Right ventricle myocardium superior (tissue), 1 donor: ENCODE measurements at regions not wholly inside any gene's neighbourhood (a gene's known extent, or its start where the extent isn't known, plus 50 kb on each side); places are given as distances from the start of the nearest gene placed in this dataset.
"Not testable (repeated sequence)": the region's sequence is repeated elsewhere in the genome, so short reads cannot be mapped to it uniquely, and the experiment has no call there.

Experiments used
- ATAC-seq: fragments of 200-7000 bp; cut with Tn5 transposase; one replicate; pipeline ENCODE4 v1.9.1; 2020; ENCODE audit warnings: mild to moderate bottlenecking; ENCODE audit not compliant: poor library complexity
- DNase-seq: peaks from one replicate; pipeline ENCODE4 v3.0.0-alpha.2; 2020
- intact Hi-C: fragments of 100-400 bp; cut with DNase I; formaldehyde crosslinking; loops from one replicate; pipeline ENCODE4 v1.11.2; 2022
- donor health status: DM: no; HTN: yes; CAD: no; lungs with severe emphysema.

- intact Hi-C loops, result no loop called here
- DNase-seq, result no peak
- ATAC-seq, result no peak
These were observed 114.4 kb upstream of the IQSEC1 start for GRCh38 chr3:13187593-13187992.

- DNase-seq (no peak), ATAC-seq (no peak)
- intact Hi-C loops, result no loop called here
These were observed 113.2 kb upstream of the IQSEC1 start for GRCh38 chr3:13186435-13186815.

GRCh38 chr3:13185737-13186434 is 112.7 kb upstream of the IQSEC1 start:
- no peak for DNase-seq

GRCh38 chr3:13179582-13180210 is 106.5 kb upstream of the IQSEC1 start:
- DNase-seq, intact Hi-C loops, ATAC-seq: not testable (repeated sequence)

More at GRCh38 chr3:13185737-13186434, 112.7 kb upstream of the IQSEC1 start:
- intact Hi-C loops, result no loop called here
- no peak for ATAC-seq

GRCh38 chr3:13179181-13179580 is 106.0 kb upstream of the IQSEC1 start:
- ATAC-seq (no peak), DNase-seq (no peak)
- intact Hi-C loops, result no loop called here

- intact Hi-C loops, result no loop called here
- ATAC-seq (no peak), DNase-seq (no peak)
These were observed 104.9 kb upstream of the IQSEC1 start for GRCh38 chr3:13178107-13178506.

- DNase-seq, result no peak
- ATAC-seq, result no peak
- intact Hi-C loops, result no loop called here
These were observed 104.4 kb upstream of the IQSEC1 start for GRCh38 chr3:13177641-13178040.

GRCh38 chr3:13177236-13177635 is 104.0 kb upstream of the IQSEC1 start:
- intact Hi-C loops, result no loop called here
- DNase-seq (no peak), ATAC-seq (no peak)

- no peak for ATAC-seq
- intact Hi-C loops, result no loop called here
- no peak for DNase-seq
These were observed 103.2 kb upstream of the IQSEC1 start for GRCh38 chr3:13176445-13176844.

GRCh38 chr3:13174803-13175135 is 101.5 kb upstream of the IQSEC1 start:
- no peak for ATAC-seq
- intact Hi-C loops, result no loop called here

GRCh38 chr3:13174011-13174802 is 101.0 kb upstream of the IQSEC1 start:
- ATAC-seq, result no peak
- intact Hi-C loops, result no loop called here
- DNase-seq, result no peak

More at GRCh38 chr3:13174803-13175135, 101.5 kb upstream of the IQSEC1 start:
- no peak for DNase-seq

- ATAC-seq (no peak), DNase-seq (no peak)
- intact Hi-C loops, result no loop called here
These were observed 100.0 kb upstream of the IQSEC1 start for GRCh38 chr3:13173186-13173585.

GRCh38 chr3:13172644-13173013 is 99.4 kb upstream of the IQSEC1 start:
- DNase-seq, result no peak
- no peak for ATAC-seq
- intact Hi-C loops, result no loop called here

- intact Hi-C loops, result no loop called here
- no peak for DNase-seq
- no peak for ATAC-seq
These were observed 98.7 kb upstream of the IQSEC1 start for GRCh38 chr3:13171704-13172643.

- ATAC-seq (no peak), DNase-seq (no peak)
- intact Hi-C loops, result no loop called here
These were observed 97.1 kb upstream of the IQSEC1 start for GRCh38 chr3:13170317-13170716.

GRCh38 chr3:13168391-13168790 is 95.2 kb upstream of the IQSEC1 start:
- no peak for DNase-seq
- no peak for ATAC-seq
- intact Hi-C loops, result no loop called here

GRCh38 chr3:13167829-13168228 is 94.6 kb upstream of the IQSEC1 start:
- ATAC-seq (no peak), DNase-seq (no peak)
- intact Hi-C loops, result no loop called here

- DNase-seq (no peak), ATAC-seq (no peak)
- intact Hi-C loops, result no loop called here
These were observed 94.0 kb upstream of the IQSEC1 start for GRCh38 chr3:13167064-13167743.
